Fibroblast of skin of left biceps (primary cell): ENCODE measurements at regions not wholly inside any gene's neighbourhood (a gene's known extent, or its start where the extent isn't known, plus 50 kb on each side); places are given as distances from the start of the nearest gene placed in this dataset.

ENCODE experiments used
- DNase-seq, 2 experiments: peaks; one replicate each; pipeline ENCODE4 v3.0.0-alpha.2; 2013; ENCODE audit warnings: low read depth in 2 of 2

DNA sequence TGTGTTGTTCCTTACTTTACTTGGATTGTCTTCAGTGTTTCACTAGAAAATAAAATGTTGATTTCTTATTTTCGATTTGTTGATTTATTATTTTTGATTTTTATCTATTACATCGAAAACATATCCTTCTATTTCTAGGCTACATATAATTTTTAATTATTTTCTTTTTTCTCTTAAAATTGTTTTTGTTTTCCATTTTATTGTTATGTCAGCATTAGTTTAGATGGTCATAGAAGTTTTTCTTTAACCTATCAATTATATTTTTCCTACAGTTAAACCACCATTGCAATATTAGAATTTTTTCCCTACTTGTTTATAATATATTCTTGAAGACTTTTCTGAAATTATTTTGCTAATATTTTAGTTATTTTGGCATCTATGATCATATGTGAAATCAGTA is 1685.1 kb downstream of the RPA4 start:
- no peak for DNase-seq

DNA sequence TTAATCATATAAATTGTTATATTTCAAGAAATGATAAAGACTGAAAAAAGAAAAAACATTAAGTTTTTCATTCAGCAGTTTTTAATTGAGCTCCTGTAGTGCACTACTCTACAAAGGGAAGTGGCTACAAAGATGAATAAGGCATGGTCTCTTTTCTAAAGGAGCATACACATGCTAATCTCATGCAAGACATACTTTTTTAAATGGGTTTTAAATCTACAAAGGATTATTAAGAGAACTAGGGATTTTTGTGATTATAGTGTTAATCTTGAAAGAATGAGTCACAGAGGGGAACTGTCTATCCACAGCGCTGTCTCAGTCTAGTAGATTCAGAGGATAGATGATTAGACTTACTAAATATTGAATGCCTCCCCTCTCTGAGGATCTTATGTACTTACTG is 1722.2 kb downstream of the RPA4 start:
- no peak for DNase-seq

DNA sequence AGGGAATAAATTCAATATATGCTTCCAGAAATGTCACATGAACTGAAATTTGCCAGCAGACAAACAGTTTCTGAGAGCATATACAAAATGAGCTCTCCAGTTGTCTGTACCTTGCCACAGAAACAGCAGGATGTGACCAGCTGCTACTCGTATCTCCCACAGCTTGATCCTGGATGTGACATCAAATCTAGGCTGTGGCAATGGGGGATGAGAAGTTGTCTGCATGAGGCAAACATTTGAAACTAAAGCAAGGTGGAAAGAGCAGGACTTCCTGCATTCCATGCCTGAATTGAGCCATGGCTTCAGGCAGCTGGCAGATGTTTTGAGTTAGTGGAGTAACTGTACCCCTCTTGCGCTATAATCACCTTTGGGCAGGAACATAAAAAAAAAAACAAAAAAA is 1724.0 kb downstream of the RPA4 start:
- DNase-seq: no peak

DNA sequence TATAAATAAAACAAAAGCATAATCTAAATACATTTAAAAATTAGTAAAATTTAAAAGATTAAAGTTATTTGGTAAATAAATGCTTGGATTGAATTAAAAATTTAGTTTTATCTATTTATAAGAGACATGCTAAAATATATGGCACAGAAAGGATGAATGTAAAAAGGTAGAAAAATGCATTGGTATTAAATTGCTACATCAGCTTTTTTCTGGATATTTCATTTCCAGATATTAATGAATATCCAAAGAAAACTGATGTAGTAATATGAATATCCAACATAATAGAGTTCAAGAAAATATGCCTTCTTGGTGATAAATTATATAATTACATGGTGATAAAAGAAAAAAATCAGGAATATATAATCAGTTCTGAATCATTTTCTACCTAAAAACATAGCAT is 1743.9 kb downstream of the RPA4 start:
- DNase-seq: no peak

DNA sequence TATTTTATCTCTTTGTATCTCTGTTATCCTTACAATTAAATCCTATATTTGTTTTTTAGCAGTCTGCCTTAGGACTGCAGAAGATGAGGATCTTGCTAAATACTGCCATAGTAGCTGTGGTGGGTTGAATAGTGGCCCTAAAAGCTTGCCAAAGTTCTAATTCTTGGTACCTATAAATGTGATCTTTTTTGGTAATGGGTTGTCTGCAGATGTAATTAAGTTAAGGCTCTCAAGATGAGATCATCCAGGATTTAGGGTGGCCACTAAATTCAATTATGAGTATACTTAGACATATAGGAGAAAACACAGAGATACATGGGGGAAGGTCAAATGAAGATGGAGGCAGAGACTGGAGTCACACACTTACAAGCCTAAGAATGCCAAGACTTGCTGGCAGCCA is 1753.7 kb downstream of the RPA4 start:
- no peak for DNase-seq

DNA sequence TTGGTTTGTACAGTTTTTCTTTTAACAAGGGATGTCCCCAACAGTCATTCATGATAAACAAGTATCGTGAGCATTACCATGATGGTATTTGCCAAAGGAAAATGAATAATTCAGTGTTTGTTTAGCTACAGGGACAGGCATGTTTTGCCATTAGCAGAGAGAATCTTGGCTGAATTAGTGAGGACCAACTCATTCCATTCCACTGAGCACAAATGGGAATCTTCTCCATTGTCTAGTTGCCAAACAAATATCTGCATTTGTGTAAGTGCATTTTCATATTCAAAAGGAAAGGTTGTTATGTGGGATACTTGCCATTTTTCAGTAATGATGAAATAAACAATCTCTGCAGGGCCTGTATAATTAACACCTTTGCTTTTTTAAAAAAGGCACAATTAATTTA is 1762.6 kb downstream of the RPA4 start:
- no peak for DNase-seq

DNA sequence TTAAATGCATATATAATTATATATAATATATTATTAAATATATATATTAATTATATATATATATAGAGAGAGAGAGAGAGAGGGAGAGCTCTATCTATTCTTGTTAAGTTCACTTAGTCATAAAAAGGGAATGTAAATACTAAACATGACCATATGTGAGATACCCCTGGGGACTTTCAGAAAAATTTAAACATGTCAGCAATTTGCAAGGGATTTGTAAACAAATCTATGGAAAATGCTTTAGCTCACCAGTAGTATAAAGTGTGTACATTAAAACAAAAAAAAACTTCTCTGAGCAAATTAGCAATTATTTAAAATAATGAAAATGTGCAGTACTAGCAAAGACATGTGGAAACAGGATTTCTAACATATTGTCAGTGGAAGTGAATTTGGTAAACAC is 1755.5 kb downstream of the PCDH19 start:
- DNase-seq: no peak
